HCT116 (cell line): ENCODE measurements at regions not wholly inside any gene's neighbourhood (a gene's known extent, or its start where the extent isn't known, plus 50 kb on each side); places are given as distances from the start of the nearest gene placed in this dataset.

ENCODE experiments used
- ATF3 ChIP-seq: IDR thresholded peaks from 2 replicates; pipeline ENCODE4 v1.6.1; 2012
- CEBPB ChIP-seq: IDR thresholded peaks from 2 replicates; pipeline ENCODE4 v1.6.1; 2012; ENCODE audit warnings: low read depth
- CTCF ChIP-seq, 3 experiments: fragments of 200-600 bp in 1 of 3; sonication (generic) in 1 of 3; IDR thresholded peaks in 2 of 3; conservative IDR thresholded peaks in 1 of 3; 2 replicates each; pipeline ENCODE4 v1.5.1; 2012 to 2017; ENCODE audit warnings: low read depth in 2 of 3, low read length in 2 of 3, antibody characterized with exemption in 1 of 3, borderline replicate concordance in 1 of 3, control low read depth in 1 of 3, mild to moderate bottlenecking in 1 of 3, mixed read lengths in 1 of 3, mixed run types in 1 of 3, moderate library complexity in 1 of 3; ENCODE audit not compliant: insufficient read depth in 1 of 3
- EZH2 ChIP-seq: fragments of 200-600 bp; sonication (generic); IDR thresholded peaks from 2 replicates; pipeline ENCODE4 v1.6.1; 2017; ENCODE audit warnings: antibody characterized with exemption, mixed run types
- EZH2phosphoT487 ChIP-seq: fragments of 200-600 bp; IDR thresholded peaks from 2 replicates; pipeline ENCODE4 v1.6.1; 2018; ENCODE audit warnings: antibody characterized with exemption, borderline replicate concordance
- JUND ChIP-seq: IDR thresholded peaks from 2 replicates; pipeline ENCODE4 v1.6.1; 2012
- MAX ChIP-seq: IDR thresholded peaks from 2 replicates; pipeline ENCODE4 v1.6.1; 2012
- POLR2A ChIP-seq: IDR thresholded peaks from 2 replicates; pipeline ENCODE4 v1.7.0; 2011; ENCODE audit warnings: borderline replicate concordance; ENCODE audit not compliant: insufficient read depth, insufficient read length; ENCODE audit errors: extremely low read depth
- POLR2AphosphoS5 ChIP-seq: IDR thresholded peaks from 2 replicates; pipeline ENCODE4 v1.6.1; 2011; ENCODE audit warnings: mild to moderate bottlenecking, low read depth, low read length, moderate library complexity
- RAD21 ChIP-seq: IDR thresholded peaks from 2 replicates; pipeline ENCODE4 v1.6.1; 2012; ENCODE audit warnings: low read depth, mild to moderate bottlenecking
- TCF7L2 ChIP-seq: IDR thresholded peaks from 2 replicates; pipeline ENCODE4 v1.7.0; 2011; ENCODE audit warnings: borderline replicate concordance, inconsistent platforms; ENCODE audit not compliant: insufficient read depth, insufficient read length; ENCODE audit errors: extremely low read depth
- ZBTB33 ChIP-seq: IDR thresholded peaks from 2 replicates; pipeline ENCODE4 v1.6.1; 2011; ENCODE audit warnings: mild to moderate bottlenecking, low read length, moderate library complexity; ENCODE audit not compliant: insufficient replicate concordance; ENCODE audit errors: extremely low read depth

- TF ChIP-seq CTCF (IDR thresholded peaks at IDR 0.05 in 2 of 3, conservative IDR thresholded peaks at IDR 0.05 in 1 of 3; ENCODE audit: borderline replicate concordance in 1 of 3, insufficient read depth in 1 of 3, low read depth in 2 of 3, low read length in 2 of 3): no peak
- no peak for TF ChIP-seq RAD21
- TF ChIP-seq JUND: no peak
- no peak for TF ChIP-seq ATF3
- no peak for TF ChIP-seq TCF7L2
- no peak for TF ChIP-seq MAX
- no peak for TF ChIP-seq POLR2A
- TF ChIP-seq ZBTB33: no peak
- TF ChIP-seq EZH2phosphoT487: no peak
- TF ChIP-seq EZH2: no peak
- no peak for TF ChIP-seq POLR2AphosphoS5
- no peak for TF ChIP-seq CEBPB
Observed at GRCh38 chr3:16071206-16071605, 103.3 kb upstream of the GALNT15 start.
